H1 (cell line): ENCODE measurements at regions not wholly inside any gene's neighbourhood (a gene's known extent, or its start where the extent isn't known, plus 50 kb on each side); places are given as distances from the start of the nearest gene placed in this dataset.
"Not testable (repeated sequence)": the region's sequence is repeated elsewhere in the genome, so short reads cannot be mapped to it uniquely, and the experiment has no call there.

Experiments
- CTCF ChIA-PET: fragments of 300-600 bp; sonication (Branson Sonifier 250); formaldehyde crosslinking; loops from one replicate; lab custom pipeline; 2021; ENCODE audit not compliant: partially characterized antibody; lab: Charles Lee
- POLR2A ChIA-PET: fragments of 300-600 bp; sonication (Branson Sonifier 250); formaldehyde crosslinking; loops from one replicate; lab custom pipeline; 2021; ENCODE audit warnings: inconsistent platforms; ENCODE audit not compliant: partially characterized antibody; lab: Charles Lee
- DNase-seq, 2 experiments: peaks; one replicate each; pipeline versions ENCODE4 v3.0.0 to v3.0.0-alpha.2; 2010 to 2022; ENCODE audit warnings: low spot score in 2 of 2, low read depth in 1 of 2, mixed read lengths in 1 of 2
- FAIRE-seq: peaks from 2 replicates; lab custom pipeline; 2011; peaks lifted over from hg19 to GRCh38; lab: Jason Lieb, UNC
- H2AFZ ChIP-seq: 2 replicates; pipeline ENCODE4 v1.8.1; 2012; ENCODE audit warnings: low read length, inconsistent platforms
- H2AK5ac ChIP-seq: 2 replicates; pipeline ENCODE4 v1.6.1; 2013; ENCODE audit warnings: low read depth, low read length
- H2BK120ac ChIP-seq: replicated peaks from 2 replicates; pipeline ENCODE3; 2013; ENCODE audit warnings: low read depth, low read length, inconsistent platforms
- H2BK12ac ChIP-seq: 2 replicates; pipeline ENCODE4 v1.6.1; 2013; ENCODE audit warnings: low read depth, low read length
- H2BK15ac ChIP-seq: 2 replicates; pipeline ENCODE4 v1.6.1; 2013; ENCODE audit warnings: low read length
- H2BK20ac ChIP-seq: 2 replicates; pipeline ENCODE4 v1.6.1; 2013; ENCODE audit warnings: low read length
- H2BK5ac ChIP-seq: 2 replicates; pipeline ENCODE4 v1.6.1; 2013; ENCODE audit warnings: low read depth, low read length
- H3K14ac ChIP-seq: 2 replicates; pipeline ENCODE4 v1.6.1; 2013; ENCODE audit warnings: inconsistent platforms; ENCODE audit not compliant: insufficient read length
- H3K18ac ChIP-seq: 2 replicates; pipeline ENCODE4 v1.6.1; 2013; ENCODE audit warnings: low read length; ENCODE audit errors: extremely low read depth
- H3K23ac ChIP-seq: 2 replicates; pipeline ENCODE4 v1.6.1; 2013; ENCODE audit warnings: inconsistent platforms; ENCODE audit not compliant: insufficient read length
- H3K23me2 ChIP-seq: 2 replicates; pipeline ENCODE4 v1.6.1; 2013; ENCODE audit warnings: low read depth, low read length
- H3K27ac ChIP-seq: 2 replicates; pipeline ENCODE4 v1.6.1; 2011; ENCODE audit warnings: low read depth, low read length, inconsistent platforms
- H3K27me3 ChIP-seq, 4 experiments: replicated peaks in 1 of 4; 1 replicate in 1 of 4; 2 replicates in 3 of 4; pipeline versions ENCODE4 v1.6.1 to v1.8.1; 2011 to 2013; ENCODE audit warnings: low read length in 3 of 4, mild to moderate bottlenecking in 3 of 4, inconsistent platforms in 2 of 4, mixed read lengths in 2 of 4, moderate library complexity in 1 of 4; ENCODE audit not compliant: control insufficient read depth in 3 of 4, insufficient read depth in 3 of 4; ENCODE audit errors: extremely low read depth in 1 of 4
- H3K36me3 ChIP-seq, 4 experiments: 2 replicates each; pipeline versions ENCODE4 v1.6.1 to v1.8.1; 2011 to 2013; ENCODE audit warnings: mild to moderate bottlenecking in 4 of 4, low read length in 3 of 4, moderate library complexity in 2 of 4, control low read depth in 1 of 4, inconsistent platforms in 1 of 4; ENCODE audit not compliant: insufficient read depth in 4 of 4, control insufficient read depth in 2 of 4
- H3K4ac ChIP-seq: replicated peaks from 2 replicates; pipeline ENCODE3; 2013; ENCODE audit warnings: low read length, low read depth, mixed read lengths, inconsistent platforms; ENCODE audit not compliant: insufficient read length
- H3K4me1 ChIP-seq, 4 experiments: replicated peaks in 1 of 4; 1 replicate in 1 of 4; 2 replicates in 3 of 4; pipeline versions ENCODE4 v1.6.1 to v1.8.1; 2011 to 2013; ENCODE audit warnings: low read length in 3 of 4, inconsistent platforms in 2 of 4, mixed read lengths in 1 of 4; ENCODE audit not compliant: insufficient read depth in 4 of 4, control insufficient read depth in 3 of 4
- H3K4me2 ChIP-seq, 2 experiments: 2 replicates each; pipeline versions ENCODE4 v1.6.1 to v1.8.1; 2011 to 2013; ENCODE audit warnings: low read depth in 2 of 2, low read length in 2 of 2, control low read depth in 1 of 2, inconsistent platforms in 1 of 2, mild to moderate bottlenecking in 1 of 2; ENCODE audit not compliant: insufficient read depth in 1 of 2
- H3K4me3 ChIP-seq, 4 experiments: fragments of 200-600, 300-600 bp in 1 of 4; sonication (generic), shearing (Covaris generic), sonication (Bioruptor Twin) in 1 of 4; 2 replicates each; pipeline versions ENCODE4 v1.5.1 to v1.8.1; 2011 to 2016; ENCODE audit warnings: low read length in 4 of 4, low read depth in 3 of 4, control low read depth in 2 of 4, inconsistent platforms in 2 of 4, mild to moderate bottlenecking in 2 of 4, mixed read lengths in 1 of 4, moderate library complexity in 1 of 4; ENCODE audit not compliant: insufficient read depth in 2 of 4; ENCODE audit errors: extremely low read depth in 1 of 4
- H3K56ac ChIP-seq: replicated peaks from 2 replicates; pipeline ENCODE3; 2013; ENCODE audit warnings: low read depth, mild to moderate bottlenecking, mixed read lengths, low read length, inconsistent platforms; ENCODE audit not compliant: insufficient read length
- H3K79me1 ChIP-seq: 2 replicates; pipeline ENCODE4 v1.6.1; 2013; ENCODE audit warnings: low read depth, low read length, control low read depth
- H3K79me2 ChIP-seq, 2 experiments: 2 replicates each; pipeline versions ENCODE4 v1.6.1 to v1.8.1; 2012 to 2013; ENCODE audit warnings: low read length in 2 of 2, mild to moderate bottlenecking in 2 of 2, inconsistent platforms in 1 of 2; ENCODE audit not compliant: insufficient read depth in 2 of 2, control insufficient read depth in 1 of 2
- H3K9ac ChIP-seq, 4 experiments: replicated peaks in 1 of 4; 1 replicate in 1 of 4; 2 replicates in 3 of 4; pipeline versions ENCODE4 v1.6.1 to v1.8.1; 2011 to 2013; ENCODE audit warnings: low read depth in 3 of 4, low read length in 3 of 4, control low read depth in 2 of 4, mild to moderate bottlenecking in 2 of 4, moderate library complexity in 2 of 4, inconsistent platforms in 1 of 4; ENCODE audit errors: extremely low read depth in 1 of 4
- H3K9me3 ChIP-seq, 2 experiments: 2 replicates each; pipeline versions ENCODE4 v1.6.1 to v1.8.1; 2012 to 2013; ENCODE audit warnings: mild to moderate bottlenecking in 2 of 2, moderate library complexity in 2 of 2, control low read depth in 1 of 2, inconsistent platforms in 1 of 2, low read depth in 1 of 2, low read length in 1 of 2, mixed read lengths in 1 of 2; ENCODE audit not compliant: insufficient read depth in 2 of 2
- H4K20me1 ChIP-seq, 2 experiments: replicated peaks in 1 of 2; 2 replicates each; pipeline versions ENCODE3 to v1.8.1; 2011 to 2013; ENCODE audit warnings: inconsistent platforms in 2 of 2, low read length in 2 of 2, mild to moderate bottlenecking in 1 of 2; ENCODE audit not compliant: insufficient read depth in 2 of 2, control insufficient read depth in 1 of 2
- H4K5ac ChIP-seq: 2 replicates; pipeline ENCODE4 v1.6.1; 2013; ENCODE audit warnings: low read length, low read depth, mixed read lengths, inconsistent platforms; ENCODE audit not compliant: insufficient read length
- H4K8ac ChIP-seq: 2 replicates; pipeline ENCODE4 v1.8.0; 2013; ENCODE audit warnings: mild to moderate bottlenecking, moderate library complexity, low read length, inconsistent platforms; ENCODE audit not compliant: insufficient read depth; ENCODE audit errors: extremely low read depth
- H4K91ac ChIP-seq: replicated peaks from 2 replicates; pipeline ENCODE3; 2013; ENCODE audit warnings: low read length, mixed read lengths, inconsistent platforms; ENCODE audit not compliant: insufficient read length
- GABPA ChIP-seq: IDR thresholded peaks from 2 replicates; pipeline ENCODE4 v1.6.1; 2011; ENCODE audit warnings: mild to moderate bottlenecking, low read length, moderate library complexity, borderline replicate concordance; ENCODE audit not compliant: insufficient read depth
- WGBS, 2 experiments: shearing (Covaris generic) in 1 of 2; methylation state at CpG; one replicate each; pipeline versions ENCODE4 v1.1.6 to v1.1.7; 2013 to 2015; ENCODE audit warnings: low lambda C conversion rate in 2 of 2, mixed read lengths in 2 of 2, inconsistent platforms in 1 of 2, low coverage in 1 of 2, missing lambda C conversion rate in 1 of 2; ENCODE audit not compliant: insufficient replicate concordance in 2 of 2, insufficient coverage in 1 of 2, insufficient read length in 1 of 2; ENCODE audit errors: extremely low coverage in 1 of 2, missing lambda C conversion rate in 1 of 2; 5-methylcytosine and 5-hydroxymethylcytosine counted together

DNA sequence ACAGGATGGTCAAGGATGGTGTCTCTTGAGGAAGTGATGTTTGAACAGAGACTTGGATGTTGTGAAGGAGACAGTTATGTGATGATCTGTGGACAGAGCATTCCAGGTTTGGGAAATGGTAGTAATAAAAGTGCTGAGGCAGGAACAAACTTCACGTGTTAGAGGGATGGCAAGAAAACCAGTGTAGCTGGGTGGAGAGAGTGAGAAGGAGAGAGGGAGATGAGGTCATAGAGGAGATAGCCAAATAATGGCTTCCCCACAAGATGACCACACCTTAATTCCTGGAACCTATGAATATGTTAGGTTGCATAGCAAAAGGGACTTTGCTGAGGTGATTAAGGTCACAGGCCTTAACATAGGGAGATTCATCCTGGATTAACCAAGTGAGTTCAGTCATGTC lies 75.6 kb upstream of the GPR50 start:
- Histone ChIP-seq H3K4me2 (no peak overlapping the region), H3K27ac (no peak overlapping the region), H2AK5ac (no peak overlapping the region), H3K23ac (no peak overlapping the region), H3K56ac (no peak overlapping the region), H3K18ac (no peak overlapping the region), H2AFZ (no peak overlapping the region), H3K79me1 (no peaks in the 10 kb centered on the region), H3K27me3 (no peaks in the 10 kb centered on the region), H2BK5ac (no peak overlapping the region), H3K4me1 (no peaks in the 10 kb centered on the region), H3K9ac (no peak overlapping the region), H3K23me2 (no peaks in the 10 kb centered on the region), H4K5ac (no peak overlapping the region), H3K36me3 (no peaks in the 10 kb centered on the region), H4K91ac (no peak overlapping the region), H4K20me1 (no peaks in the 10 kb centered on the region), H2BK120ac (no peak overlapping the region), H3K4ac (no peak overlapping the region), H2BK20ac (no peak overlapping the region), H3K79me2 (no peaks in the 10 kb centered on the region), H3K14ac (no peak overlapping the region), H4K8ac (no peak overlapping the region), H3K4me3 (no peak overlapping the region), H3K9me3 (no peaks in the 10 kb centered on the region), H2BK12ac (no peak overlapping the region), H2BK15ac (no peak overlapping the region)
- ChIA-PET CTCF (no interaction called here), POLR2A (no interaction called here)
- 60% methylated on average over 1 of the region's 1 CpG; no CpG with 5 or more reads in 1 of the 2 experiments for WGBS, 2 experiments
- FAIRE-seq = no peak
- no peak for TF ChIP-seq GABPA
- no peak for DNase-seq

DNA sequence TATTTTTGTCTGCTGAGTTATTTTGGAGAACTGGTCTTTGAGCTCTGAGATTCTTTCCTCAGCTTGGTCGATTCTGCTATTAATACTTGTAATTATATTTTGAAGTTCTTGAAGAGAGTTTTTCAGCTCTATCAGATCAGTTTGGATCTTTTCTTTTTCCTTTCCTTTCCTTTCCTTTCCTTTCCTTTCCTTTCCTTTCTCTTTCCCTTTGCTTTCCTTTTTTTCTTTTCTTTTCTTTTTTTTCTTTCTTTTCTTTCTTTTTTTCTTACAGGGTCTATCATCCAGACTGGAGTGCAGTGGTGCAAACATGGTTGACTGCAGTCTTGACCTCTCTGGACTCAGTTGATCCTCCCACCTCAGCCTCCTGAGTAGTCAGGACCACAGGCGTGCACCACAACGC lies 63.2 kb upstream of the GPR50 start:
- H2BK12ac ChIP-seq, H3K9ac ChIP-seq, H2AFZ ChIP-seq, H4K20me1 ChIP-seq, H3K4me1 ChIP-seq, DNase-seq, H2BK5ac ChIP-seq, CTCF ChIA-PET, H2BK20ac ChIP-seq, H3K4me2 ChIP-seq, H3K14ac ChIP-seq, H2BK15ac ChIP-seq, H3K23ac ChIP-seq, H3K36me3 ChIP-seq, H4K91ac ChIP-seq, H3K18ac ChIP-seq, H2AK5ac ChIP-seq, FAIRE-seq, H3K79me1 ChIP-seq, H3K23me2 ChIP-seq, H3K4me3 ChIP-seq, H3K79me2 ChIP-seq, H2BK120ac ChIP-seq, H3K27me3 ChIP-seq, H3K9me3 ChIP-seq, POLR2A ChIA-PET, H3K56ac ChIP-seq, H4K8ac ChIP-seq, H3K4ac ChIP-seq, H3K27ac ChIP-seq, H4K5ac ChIP-seq: not testable (repeated sequence)
- WGBS, 2 experiments = 90% methylated on average over 2 of the region's 3 CpGs; no CpG with 5 or more reads in 1 of the 2 experiments
